NOMO-1 treated with DMSO at 0.1 percent for 48 hours (cell line): ENCODE measurements at regions not wholly inside any gene's neighbourhood (a gene's known extent, or its start where the extent isn't known, plus 50 kb on each side); places are given as distances from the start of the nearest gene placed in this dataset.
"Not testable (repeated sequence)": the region's sequence is repeated elsewhere in the genome, so short reads cannot be mapped to it uniquely, and the experiment has no call there.

Source experiments
- DNase-seq: peaks from one replicate; lab custom pipeline; 2025; ENCODE audit not compliant: unreplicated experiment; lab: John Stamatoyannopoulos, UW

DNA sequence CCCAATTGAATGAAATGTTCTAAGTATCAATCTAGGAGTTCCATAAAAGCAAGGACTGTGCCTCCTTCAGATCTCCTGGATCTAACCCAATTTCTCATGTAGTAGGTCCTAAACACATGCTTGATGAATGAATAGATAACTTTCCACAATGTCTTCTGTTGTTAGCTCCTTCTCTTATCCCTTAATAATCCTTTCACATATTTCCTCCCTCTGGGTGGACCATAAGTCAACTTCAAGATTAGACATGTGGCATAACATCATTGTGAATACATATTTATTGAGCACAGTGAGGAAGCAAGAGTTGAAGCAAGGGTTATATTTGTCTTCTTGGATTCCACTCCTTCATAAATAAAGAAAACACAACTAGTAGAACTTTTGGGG, 108.6 kb upstream of the EGFLAM start:
- no peak for DNase-seq

DNA sequence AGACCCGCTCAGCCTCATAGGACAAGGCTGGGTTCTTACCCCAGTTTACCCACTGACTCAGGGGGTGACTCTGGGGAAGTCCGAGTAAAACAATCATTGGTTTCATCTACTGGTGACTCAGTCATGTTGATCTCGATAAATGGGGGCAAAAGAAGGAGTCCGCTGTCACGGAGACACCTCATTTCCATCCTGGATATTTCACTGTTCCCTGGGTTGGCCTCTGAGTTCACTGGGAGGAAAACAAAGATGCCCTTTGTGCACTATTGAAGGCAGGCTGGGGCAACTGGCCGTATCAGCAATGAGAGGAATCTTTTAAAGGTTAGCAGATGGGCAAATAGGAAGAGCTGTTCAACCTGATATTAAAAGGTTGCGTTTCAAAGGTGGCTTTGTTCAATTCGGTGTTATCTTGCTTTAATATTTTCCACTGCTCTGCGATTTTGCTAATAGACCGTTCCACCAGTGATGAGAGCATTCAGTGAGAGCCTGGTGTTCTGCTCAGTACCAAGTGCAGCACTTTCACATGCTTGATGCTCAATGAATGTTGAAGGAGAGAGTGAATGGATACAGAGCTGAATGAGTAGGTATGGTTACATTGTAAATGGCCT, 110.2 kb upstream of the EGFLAM start:
- DNase-seq: no peak

DNA sequence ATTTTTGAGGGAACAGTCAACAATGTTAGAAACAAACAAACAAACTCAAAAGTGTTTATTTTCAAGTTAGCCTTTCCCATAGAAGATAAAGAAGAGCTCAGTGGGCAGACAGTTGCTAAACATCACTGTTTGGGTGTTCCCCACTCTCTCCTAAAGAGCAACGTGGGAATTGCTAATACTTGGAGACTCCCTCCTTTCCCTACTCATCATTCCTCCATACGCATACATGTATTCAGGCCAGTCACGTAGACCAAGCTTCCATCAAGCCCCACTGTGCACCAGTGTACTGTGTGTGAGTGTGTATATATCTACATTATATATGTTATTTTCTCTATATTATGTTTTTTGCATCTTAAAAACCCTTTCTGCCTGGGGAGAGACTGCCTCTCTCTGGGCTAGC, 115.0 kb upstream of the EGFLAM start:
- DNase-seq: no peak

DNA sequence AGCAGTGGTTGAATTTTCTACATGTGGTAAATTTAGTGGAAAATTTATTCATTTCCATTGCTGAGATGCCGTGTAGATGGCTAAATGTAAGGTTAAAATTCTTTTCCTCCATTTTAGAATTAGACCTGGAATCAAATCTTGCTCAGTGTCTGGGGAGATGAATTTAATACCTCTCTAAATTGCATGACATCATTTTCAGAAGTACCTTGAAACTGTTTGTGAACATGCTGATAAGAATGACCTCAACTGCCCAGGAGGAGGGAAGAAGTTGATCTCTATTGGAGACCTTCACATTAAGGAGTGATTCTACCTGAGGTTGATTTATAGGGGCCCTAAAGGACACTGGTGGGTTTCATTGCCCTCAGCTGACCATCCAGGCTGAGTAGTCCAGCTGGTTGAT, 116.7 kb upstream of the EGFLAM start:
- no peak for DNase-seq

DNA sequence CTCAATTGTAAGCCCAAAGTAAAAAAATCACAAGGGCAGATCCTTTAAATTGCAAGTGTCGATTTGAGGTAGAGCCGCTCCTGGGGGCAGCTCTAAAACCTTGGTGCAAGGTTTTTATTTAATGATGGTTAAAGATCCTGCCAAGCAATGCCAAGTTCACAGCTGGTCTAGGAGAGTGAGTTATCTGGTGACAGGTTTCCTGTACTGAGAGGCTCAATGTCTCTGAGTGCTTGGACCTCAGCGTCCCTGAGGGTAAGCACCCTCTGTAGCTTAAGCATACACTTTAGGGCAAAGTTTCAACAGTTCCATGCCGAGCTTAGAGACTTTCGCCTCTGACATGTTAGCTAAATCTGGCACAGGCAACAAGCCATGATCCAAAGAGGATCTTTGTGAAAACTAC, 119.8 kb upstream of the EGFLAM start:
- DNase-seq: no peak

DNA sequence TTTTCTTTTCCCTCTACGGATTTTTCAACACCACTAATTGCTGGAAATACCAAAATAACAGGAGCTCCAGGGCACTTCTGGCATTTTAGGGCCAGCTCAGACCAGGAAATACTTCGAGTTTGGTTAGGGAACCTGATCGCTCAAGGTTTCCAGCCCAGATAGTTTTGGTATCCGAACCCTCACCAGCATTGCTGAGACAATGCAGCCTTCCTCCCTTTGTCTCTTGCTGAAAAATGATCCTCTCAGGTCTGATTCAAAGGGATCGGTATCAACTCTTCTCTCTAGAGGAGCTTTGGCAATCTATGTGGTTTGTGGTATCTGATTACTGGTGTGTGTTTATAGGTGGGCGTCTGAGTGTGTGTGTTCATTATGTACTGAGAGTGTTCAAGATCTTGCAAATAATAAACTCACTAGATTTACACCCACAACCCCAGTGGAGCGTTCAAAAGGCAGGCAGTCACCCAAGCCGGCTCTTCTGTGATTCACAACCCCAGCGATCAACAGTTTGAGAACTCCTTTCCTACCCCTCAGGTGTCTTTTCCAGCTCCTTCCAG, 122.8 kb upstream of the EGFLAM start:
- DNase-seq: no peak

DNA sequence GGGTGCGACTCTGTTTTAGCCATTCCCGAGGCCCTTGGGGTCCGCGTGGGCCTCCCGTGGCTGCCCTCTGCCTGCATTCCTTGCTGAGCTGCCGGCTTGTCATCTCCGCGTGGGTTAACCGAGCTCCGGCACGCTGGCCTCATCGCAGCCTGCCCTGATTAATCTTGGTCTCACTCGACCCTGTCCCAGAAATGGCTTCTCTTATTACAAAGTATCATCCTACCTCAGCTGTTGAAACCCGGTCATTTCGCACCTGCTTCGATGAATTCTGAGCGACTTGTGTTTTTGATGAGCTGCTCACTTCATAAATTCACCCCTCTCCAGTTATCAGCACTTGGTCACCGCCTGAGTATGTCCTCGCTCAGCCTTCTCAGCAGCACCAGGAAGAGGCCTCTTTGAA, 123.5 kb upstream of the EGFLAM start:
- DNase-seq: no peak

DNA sequence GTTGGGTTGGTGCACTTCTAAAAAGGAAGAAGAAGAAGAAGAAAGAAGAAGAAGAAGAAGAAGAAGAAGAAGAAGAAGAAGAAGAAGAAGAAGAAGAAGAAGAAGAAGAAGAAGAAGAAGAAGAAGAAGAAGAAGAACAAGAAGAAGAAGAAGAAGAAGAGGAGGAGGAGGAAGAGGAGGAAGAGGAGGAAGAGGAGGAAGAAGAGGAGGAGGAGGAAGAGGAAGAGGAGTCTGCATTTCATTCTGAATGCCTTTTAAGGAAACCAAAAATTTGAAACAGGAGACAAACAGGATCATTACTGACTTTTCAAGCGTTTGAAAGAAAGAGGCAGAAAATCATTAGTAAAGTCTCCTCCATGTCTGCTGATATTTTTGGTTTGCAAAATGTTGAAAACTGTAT, 124.1 kb upstream of the EGFLAM start:
- DNase-seq: not testable (repeated sequence)

DNA sequence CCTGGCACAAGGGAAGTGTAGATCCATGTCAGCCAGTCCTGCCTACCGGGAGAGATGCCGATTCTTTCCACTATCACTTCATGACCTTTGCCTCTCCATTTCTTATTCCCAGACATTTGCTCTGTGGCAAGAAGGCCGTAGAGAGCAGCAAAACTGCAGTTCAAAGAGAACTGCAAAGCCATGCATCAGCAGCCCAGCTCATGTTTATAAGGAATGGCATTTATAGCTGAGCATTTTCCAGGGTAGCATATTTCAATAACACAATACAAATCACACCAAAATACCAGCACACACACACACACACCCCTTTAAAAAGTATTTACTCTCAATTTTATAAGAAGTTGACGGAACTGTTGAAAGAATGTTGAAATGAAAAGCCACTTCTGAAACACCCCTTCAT, 126.7 kb upstream of the EGFLAM start:
- no peak for DNase-seq

DNA sequence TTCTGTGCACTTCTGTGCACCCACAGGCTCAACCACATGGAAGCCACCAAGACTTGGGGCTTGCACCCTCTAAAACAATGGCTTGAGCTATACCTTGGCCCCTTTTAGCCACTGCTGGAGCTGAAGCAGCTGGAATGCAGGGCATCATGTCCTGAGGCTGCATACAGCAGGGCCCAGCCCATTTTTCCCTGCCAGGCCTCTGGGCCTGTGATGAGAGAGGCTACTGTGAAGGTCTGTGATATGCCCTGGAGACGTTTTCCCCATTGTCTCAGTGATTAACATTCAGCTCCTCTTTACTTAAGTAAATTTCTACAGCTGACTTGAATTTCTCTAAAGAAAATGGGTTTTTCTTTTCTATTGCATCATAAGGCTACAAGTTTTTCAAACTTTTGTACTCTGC, 134.0 kb upstream of the EGFLAM start:
- no peak for DNase-seq

DNA sequence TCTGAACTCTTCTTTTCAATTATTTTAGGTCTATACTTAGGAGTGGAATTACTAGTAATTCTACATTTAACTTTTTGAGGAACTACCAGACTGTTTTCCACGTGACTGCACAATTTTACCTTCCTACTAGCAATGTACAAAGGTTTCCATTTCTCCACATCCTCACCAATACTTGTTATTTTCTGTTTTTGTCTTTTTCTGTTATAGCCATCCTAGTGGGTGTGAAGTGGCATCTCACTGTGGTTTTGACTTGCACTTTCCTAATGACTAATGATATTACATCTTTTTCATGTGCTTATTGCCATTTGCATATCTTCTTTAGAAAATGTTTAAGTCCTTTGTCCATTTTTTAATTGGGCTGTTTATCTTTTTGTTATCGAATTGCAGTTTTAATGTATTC, 136.9 kb upstream of the EGFLAM start:
- no peak for DNase-seq

DNA sequence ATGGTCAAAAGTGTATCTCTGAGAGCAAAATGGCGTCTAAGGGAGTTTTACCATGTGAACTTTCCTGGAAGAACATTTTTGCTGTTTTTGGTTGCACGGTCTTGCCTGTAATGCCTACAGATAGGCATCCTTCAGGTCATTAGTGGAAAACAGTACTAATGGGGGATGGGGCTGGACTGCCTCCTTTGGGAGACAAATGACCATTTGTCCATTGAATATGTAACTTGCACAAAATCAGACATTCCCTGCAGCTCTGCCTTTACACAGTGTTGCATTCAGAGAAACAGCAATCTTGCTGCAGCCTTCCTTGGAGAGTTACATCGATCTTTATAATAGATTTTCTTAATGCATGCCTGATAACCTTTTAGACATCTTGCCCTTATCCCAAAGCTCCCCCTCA, 138.5 kb upstream of the EGFLAM start:
- DNase-seq: no peak

DNA sequence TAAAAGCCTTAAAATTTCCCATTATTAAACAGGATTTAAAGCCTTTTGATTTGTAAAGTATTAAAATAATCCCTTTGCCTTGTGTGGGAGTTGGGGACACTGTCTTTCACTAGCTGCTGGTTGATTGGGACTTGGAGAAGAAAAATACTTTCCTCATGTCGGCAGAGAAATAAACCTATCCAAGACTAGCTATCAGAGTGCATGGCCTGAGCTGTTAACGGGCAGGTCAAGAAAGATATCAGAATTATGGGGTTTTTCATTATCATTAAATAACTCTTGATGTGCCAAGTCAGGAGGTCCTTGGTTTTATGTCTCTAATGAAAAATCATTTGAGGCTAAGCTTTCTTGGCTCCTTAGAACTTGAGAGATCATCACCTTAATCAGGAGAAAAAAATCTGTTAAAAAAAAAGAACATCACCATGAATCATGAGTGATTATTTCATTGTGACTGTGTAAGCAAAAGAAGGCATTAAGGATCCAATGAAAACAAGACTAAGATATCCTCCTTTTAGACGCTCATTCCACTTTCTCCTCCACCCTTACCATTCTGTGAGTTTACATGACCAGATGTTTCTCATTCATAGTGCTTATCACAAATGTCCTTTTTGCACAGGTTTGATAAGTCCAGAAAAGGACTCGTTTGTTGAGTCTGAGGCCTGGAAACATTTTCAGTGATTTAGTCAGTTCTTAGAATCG, 140.4 kb upstream of the EGFLAM start:
- DNase-seq: no peak

DNA sequence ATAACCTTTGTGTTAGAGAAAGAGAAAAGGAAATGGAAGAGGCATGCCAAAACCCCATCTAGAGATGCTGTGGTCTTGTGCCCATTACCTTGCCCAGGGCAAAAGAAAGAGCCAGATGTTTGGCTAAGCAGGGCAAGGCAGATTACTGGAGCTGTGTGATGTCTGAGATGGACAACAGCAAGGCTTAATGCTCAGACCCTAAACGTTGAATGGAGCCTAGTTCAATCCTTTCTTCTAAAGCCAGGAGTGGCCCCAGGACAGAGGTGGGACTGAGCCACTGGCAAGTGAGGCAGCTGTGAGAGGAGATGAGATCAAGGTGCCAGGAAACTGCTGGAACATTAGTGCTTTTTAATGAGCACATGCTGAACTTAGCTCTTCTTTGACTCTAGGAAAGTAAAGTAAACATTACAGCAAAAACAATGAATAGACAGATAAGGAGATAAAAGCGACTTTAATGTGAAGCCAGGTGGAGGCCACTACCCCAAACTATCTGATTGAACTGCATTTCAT, 143.0 kb upstream of the EGFLAM start:
- DNase-seq: no peak

DNA sequence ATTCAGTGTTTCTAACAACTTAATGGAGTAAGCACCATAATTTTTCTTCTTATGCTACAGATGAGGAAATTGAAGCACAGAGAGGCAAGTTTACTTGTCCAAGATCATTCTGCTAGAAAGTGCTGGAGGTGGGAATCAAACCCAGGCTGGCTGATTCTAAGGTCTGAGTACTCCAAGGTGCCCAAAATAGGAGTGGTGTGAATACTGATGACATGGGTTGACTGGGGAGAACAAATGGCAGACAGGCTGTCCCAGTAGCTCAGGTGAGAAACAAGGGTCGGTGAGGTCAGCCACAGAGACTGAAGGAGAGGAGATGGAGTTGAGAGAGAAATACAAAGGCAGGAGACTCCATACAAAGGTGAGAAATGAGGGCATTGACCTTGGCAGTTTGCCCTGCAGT, 144.5 kb upstream of the EGFLAM start:
- DNase-seq: no peak

DNA sequence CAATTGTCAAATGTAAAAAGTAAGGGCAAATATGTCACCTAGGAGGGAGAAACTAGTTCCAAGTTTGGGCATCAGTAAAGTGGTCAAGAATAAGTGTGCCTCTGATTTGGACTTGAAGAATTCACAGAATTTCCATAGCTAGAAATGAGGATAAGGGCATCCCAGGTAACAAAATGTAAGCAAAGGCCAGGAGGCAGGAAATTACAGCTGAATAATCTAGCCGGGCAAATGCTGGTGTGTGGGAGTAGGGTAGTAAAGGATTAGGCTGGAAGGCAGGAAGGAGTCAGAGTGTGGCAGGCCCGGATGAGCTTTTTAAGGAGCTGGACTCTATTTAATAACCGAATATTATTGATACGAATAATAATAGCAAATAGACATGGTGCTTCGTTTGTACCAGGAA, 144.9 kb upstream of the EGFLAM start:
- DNase-seq: no peak

DNA sequence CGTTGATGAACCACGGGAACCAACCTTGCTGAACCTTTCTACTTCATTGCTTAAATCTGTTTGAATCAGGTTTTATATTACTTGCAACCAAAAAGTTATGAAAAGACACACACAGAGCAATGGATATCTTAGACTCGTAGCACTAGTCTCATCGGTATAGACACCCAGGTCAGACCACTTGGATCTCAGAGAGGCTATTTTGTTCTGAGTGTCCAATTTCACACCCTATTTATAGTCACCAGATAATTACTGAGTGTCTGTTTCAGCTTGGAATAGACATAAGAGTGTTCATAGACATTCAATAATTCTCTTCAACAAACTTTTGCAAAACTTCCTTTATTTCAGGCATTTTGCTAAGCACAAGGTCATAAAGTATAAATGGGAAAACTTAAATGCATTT, 145.4 kb upstream of the EGFLAM start:
- DNase-seq: no peak

DNA sequence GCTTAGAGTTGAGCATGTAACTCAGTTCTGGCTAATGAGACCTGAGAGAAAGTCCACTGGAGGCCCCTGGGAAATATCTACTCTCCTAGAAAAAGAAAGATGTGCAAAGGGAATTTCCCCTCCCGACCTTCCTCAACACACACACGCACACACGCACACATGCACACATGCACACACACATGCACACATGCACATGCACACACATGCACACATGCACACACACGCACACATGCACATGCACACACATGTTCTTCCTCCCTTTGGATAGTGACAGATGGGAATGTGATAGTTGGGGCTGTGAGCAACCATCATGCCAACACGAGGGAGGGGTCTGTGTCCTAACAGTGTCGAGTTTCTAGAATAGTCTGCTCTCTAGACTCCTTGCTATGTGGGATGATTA, 148.2 kb upstream of the EGFLAM start:
- no peak for DNase-seq

DNA sequence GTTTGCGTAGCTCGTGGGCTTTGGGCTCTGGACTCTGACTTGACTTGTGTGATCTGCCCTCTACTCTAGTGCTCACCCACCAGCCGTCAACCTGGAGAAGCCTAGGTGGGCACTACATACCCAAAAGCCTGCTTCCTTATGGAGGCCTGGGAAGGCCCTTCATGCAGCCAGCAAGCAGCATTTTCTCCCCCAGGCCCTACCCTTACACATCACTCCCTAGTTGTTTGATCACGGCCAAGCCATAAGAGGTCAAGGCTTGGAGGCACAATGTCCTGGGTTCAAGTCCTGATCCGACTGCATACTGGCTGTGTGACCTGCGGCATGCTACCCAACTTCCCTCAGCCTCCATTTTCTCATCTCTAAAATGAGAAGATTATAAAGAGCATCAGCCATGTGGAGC, 151.3 kb upstream of the EGFLAM start:
- DNase-seq: no peak

DNA sequence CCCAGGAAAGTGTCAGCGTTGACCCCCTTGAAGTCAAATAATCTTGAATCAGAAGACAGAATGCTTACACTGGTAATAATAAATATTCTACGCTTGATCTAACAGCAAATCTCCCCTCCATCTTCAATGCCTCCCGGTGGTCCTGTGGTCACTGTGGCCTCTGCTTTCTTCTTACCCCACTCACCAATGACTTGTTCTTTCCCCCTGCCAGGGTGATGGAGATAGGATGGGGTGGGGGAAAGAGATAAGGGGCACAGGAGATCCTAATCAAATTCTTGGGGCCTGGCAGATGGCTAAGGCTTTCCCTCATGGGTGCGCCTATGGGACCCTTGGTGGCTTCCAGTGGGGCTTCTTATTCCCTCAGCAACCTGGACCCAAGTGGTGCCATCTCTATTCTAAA, 152.6 kb upstream of the EGFLAM start:
- no peak for DNase-seq

DNA sequence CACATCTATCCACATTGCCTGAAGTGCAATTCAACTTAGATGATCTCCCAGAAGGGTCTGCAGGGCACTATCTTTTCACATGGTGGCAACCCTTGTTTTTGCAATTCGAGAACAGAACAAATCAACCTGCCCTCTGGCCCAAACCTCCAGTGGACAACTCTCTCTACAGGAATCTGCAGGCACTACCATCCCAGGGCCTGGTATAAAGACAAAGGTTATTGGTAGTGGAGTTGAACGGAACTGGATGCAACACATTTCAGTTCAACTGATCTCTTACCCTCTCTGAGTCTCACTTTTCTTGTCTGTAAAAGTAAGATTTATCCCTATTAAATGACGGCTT, 153.2 kb upstream of the EGFLAM start:
- DNase-seq: no peak

DNA sequence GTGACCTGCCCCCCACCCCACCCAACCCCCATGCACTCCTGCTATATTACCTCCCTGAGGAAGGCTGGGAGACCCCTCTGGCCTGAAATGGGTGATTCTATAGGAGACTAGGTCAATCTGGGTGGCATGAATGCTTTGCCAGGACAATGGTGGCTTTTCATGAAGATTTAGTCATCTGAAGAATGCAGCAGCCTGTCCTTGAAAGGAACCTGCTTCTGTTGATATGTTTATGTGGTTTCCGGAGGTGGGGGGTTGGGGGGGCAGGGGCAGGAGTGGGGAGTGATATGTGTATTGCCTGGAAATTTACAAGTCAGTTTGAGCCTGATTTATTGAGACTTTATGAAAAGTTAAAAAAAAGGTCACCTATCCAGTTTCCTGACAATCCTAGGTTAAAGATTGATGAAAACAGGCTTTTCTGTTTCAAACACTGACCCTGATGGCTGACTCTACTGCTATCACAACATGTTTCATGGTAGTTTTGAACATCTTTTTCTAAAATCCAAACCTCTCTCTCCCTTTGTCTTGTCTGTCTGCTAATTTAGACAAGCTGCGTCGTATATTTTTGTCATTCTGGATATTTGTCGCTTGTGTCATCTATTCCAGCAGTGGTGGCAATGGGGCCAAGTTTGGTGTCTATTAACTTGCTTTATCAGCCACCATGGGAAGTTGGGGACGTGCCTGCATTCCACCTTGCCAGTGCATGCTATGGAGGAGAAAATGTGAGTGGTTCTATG, 153.7 kb upstream of the EGFLAM start:
- no peak for DNase-seq
